Loucy (cell line): ENCODE measurements at regions not wholly inside any gene's neighbourhood (a gene's known extent, or its start where the extent isn't known, plus 50 kb on each side); places are given as distances from the start of the nearest gene placed in this dataset.

Source experiments
- H2AFZ ChIP-seq: fragments of 200-600 bp; sonication (generic); 2 replicates; pipeline ENCODE4 v1.6.0; 2016; ENCODE audit warnings: antibody characterized with exemption, mild to moderate bottlenecking, low read length, moderate library complexity
- H3F3A ChIP-seq: fragments of 200-600 bp; 2 replicates; pipeline ENCODE4 v1.6.0; 2016; ENCODE audit warnings: antibody characterized with exemption, low read depth, mild to moderate bottlenecking
- H3K27me3 ChIP-seq: fragments of 200-600 bp; sonication (generic); 2 replicates; pipeline ENCODE4 v1.6.1; 2014; ENCODE audit warnings: low read length, mild to moderate bottlenecking; ENCODE audit not compliant: insufficient read depth, poor library complexity, severe bottlenecking
- H3K36me3 ChIP-seq: fragments of 200-600 bp; sonication (generic); 2 replicates; pipeline ENCODE4 v1.6.1; 2016; ENCODE audit warnings: low read length; ENCODE audit not compliant: insufficient read depth
- H3K4me1 ChIP-seq: fragments of 200-600 bp; sonication (generic); 2 replicates; pipeline ENCODE4 v1.5.1; 2014; ENCODE audit warnings: low read length, mild to moderate bottlenecking; ENCODE audit not compliant: insufficient read depth, poor library complexity, severe bottlenecking
- H3K4me2 ChIP-seq: fragments of 200-600 bp; sonication (generic); 2 replicates; pipeline ENCODE4 v1.6.0; 2014; ENCODE audit warnings: antibody characterized with exemption, low read length, low read depth, mild to moderate bottlenecking; ENCODE audit not compliant: poor library complexity, severe bottlenecking
- H3K4me3 ChIP-seq: fragments of 200-600 bp; sonication (generic); 2 replicates; pipeline ENCODE4 v1.5.1; 2014; ENCODE audit warnings: low read length, mild to moderate bottlenecking, mixed read lengths; ENCODE audit not compliant: poor library complexity, severe bottlenecking
- H3K79me2 ChIP-seq: fragments of 200-600 bp; sonication (generic); 2 replicates; pipeline ENCODE4 v1.6.1; 2014; ENCODE audit warnings: low read length; ENCODE audit not compliant: insufficient read depth
- H3K9ac ChIP-seq: fragments of 200-600 bp; sonication (generic); 2 replicates; pipeline ENCODE4 v1.6.0; 2014; ENCODE audit warnings: mild to moderate bottlenecking, low read depth, low read length, moderate library complexity; ENCODE audit not compliant: poor library complexity, severe bottlenecking
- H3K9me2 ChIP-seq: fragments of 200-600 bp; sonication (generic); replicated peaks from 2 replicates; pipeline ENCODE4 v1.6.1; 2016; ENCODE audit warnings: low read depth, low read length, mixed read lengths
- H3K9me3 ChIP-seq: fragments of 200-600 bp; sonication (generic); 2 replicates; pipeline ENCODE4 v1.6.1; 2014; ENCODE audit warnings: mild to moderate bottlenecking, antibody characterized with exemption, low read length, low read depth; ENCODE audit not compliant: insufficient read depth
- H4K20me1 ChIP-seq: fragments of 200-600 bp; sonication (generic); 2 replicates; pipeline ENCODE4 v1.6.0; 2014; ENCODE audit warnings: antibody characterized with exemption, low read length, mild to moderate bottlenecking; ENCODE audit not compliant: insufficient read depth, poor library complexity, severe bottlenecking
- EZH2phosphoT487 ChIP-seq: fragments of 200-600 bp; IDR thresholded peaks from 2 replicates; pipeline ENCODE4 v1.6.1; 2018; ENCODE audit warnings: antibody characterized with exemption, mild to moderate bottlenecking, moderate library complexity, borderline replicate concordance
- TF ChIP-seq, protein P1 (sequence below): fragments of 200-600 bp; sonication (generic); conservative IDR thresholded peaks from 2 replicates; pipeline ENCODE4 v1.5.1; 2014; ENCODE audit warnings: mild to moderate bottlenecking, antibody characterized with exemption, low read length

DNA sequence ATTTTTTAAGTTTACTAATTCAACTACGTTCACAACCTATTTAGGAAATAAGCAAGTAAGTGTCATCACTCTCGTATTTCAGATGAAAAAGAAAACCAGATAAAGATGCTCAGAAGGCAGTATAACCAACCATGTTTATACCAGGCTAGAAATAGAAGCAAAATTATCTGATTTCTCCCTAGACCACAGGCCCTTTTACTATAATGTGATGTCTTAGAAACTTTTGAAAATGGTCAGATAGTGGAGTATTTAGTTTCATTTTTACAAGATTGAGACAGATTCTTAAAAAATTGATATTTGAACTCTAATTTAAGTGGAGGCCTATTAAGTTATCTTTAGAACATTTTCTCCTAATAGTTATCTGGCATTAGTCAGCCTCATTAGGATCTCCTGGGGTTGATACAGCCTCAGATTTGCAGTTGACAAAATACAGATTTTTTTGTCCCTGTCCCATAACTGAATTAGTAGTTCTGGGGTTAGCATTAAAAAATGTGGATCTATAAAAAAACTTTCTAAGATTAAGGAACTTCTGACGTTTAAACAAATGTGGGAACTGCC is 818.7 kb upstream of the PCDH9 start:
- Histone ChIP-seq H3K4me3 (no peak overlapping the region), H4K20me1 (no peaks in the 10 kb centered on the region), H3K27me3 (no peaks in the 10 kb centered on the region), H3K79me2 (no peaks in the 10 kb centered on the region), H2AFZ (no peak overlapping the region), H3K36me3 (no peaks in the 10 kb centered on the region), H3K9me2 (no peaks in the 10 kb centered on the region), H3K9me3 (no peaks in the 10 kb centered on the region), H3K4me1 (no peaks in the 10 kb centered on the region), H3F3A (no peaks in the 10 kb centered on the region), H3K4me2 (no peak overlapping the region), H3K9ac (no peak overlapping the region)
- TF ChIP-seq EZH2phosphoT487: no peak
- TF ChIP-seq, protein P1, sequence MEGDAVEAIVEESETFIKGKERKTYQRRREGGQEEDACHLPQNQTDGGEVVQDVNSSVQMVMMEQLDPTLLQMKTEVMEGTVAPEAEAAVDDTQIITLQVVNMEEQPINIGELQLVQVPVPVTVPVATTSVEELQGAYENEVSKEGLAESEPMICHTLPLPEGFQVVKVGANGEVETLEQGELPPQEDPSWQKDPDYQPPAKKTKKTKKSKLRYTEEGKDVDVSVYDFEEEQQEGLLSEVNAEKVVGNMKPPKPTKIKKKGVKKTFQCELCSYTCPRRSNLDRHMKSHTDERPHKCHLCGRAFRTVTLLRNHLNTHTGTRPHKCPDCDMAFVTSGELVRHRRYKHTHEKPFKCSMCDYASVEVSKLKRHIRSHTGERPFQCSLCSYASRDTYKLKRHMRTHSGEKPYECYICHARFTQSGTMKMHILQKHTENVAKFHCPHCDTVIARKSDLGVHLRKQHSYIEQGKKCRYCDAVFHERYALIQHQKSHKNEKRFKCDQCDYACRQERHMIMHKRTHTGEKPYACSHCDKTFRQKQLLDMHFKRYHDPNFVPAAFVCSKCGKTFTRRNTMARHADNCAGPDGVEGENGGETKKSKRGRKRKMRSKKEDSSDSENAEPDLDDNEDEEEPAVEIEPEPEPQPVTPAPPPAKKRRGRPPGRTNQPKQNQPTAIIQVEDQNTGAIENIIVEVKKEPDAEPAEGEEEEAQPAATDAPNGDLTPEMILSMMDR: no peak

DNA sequence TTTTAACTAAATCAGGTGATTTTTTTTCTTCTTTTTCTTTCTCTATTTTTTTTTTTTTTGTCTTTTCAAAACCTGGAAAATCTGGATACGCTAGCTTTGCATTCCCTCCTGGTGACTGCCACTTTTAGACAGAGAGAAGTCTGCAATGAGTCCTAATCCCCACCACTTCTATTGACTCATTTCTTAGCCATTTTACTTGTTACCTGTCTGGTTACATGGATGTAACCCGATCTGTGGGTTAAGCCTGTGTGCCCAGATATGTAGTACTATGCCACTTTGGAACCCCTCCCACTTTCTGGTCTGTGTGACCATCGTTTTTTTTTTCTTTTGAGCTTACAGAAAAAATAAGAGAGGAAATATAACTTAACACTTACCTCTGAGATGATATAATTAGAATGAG is 817.8 kb upstream of the PCDH9 start:
- Histone ChIP-seq H3K9me2 (no peaks in the 10 kb centered on the region), H3F3A (no peaks in the 10 kb centered on the region), H3K79me2 (no peaks in the 10 kb centered on the region), H3K36me3 (no peaks in the 10 kb centered on the region), H3K4me3 (no peak overlapping the region), H3K9me3 (no peaks in the 10 kb centered on the region), H4K20me1 (no peaks in the 10 kb centered on the region), H3K27me3 (no peaks in the 10 kb centered on the region), H3K9ac (no peak overlapping the region), H2AFZ (no peak overlapping the region), H3K4me2 (no peak overlapping the region), H3K4me1 (no peaks in the 10 kb centered on the region)
- TF ChIP-seq, protein P1: no peak
- TF ChIP-seq EZH2phosphoT487: no peak

DNA sequence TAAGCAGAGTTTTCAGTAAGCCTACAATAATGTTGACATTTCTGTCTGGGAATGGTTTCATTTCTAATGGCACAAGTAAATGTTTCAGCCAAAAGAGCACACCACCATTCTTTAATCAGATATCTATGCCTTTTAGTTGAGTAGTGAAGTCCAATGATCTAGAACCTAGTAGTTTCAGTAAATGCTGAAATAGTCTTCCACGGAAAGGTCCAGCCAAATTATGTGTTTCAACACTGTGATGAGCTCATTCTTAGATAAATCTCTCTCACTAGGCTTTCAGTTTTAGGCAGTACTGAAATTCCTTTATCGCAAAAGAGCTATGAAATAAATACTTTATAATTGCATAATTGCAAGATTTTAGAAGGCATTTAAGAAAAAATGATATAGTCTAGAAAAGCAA is 816.8 kb upstream of the PCDH9 start:
- Histone ChIP-seq H3K4me3 (no peak overlapping the region), H3K9ac (no peak overlapping the region), H3F3A (no peaks in the 10 kb centered on the region), H2AFZ (no peak overlapping the region), H3K9me3 (no peaks in the 10 kb centered on the region), H3K4me1 (no peaks in the 10 kb centered on the region), H3K27me3 (no peaks in the 10 kb centered on the region), H3K4me2 (no peak overlapping the region), H3K36me3 (no peaks in the 10 kb centered on the region), H4K20me1 (no peaks in the 10 kb centered on the region), H3K9me2 (no peaks in the 10 kb centered on the region), H3K79me2 (no peaks in the 10 kb centered on the region)
- TF ChIP-seq EZH2phosphoT487: no peak
- TF ChIP-seq, protein P1: no peak
